ENCODE measurements at regions not wholly inside any gene's neighbourhood (a gene's known extent, or its start where the extent isn't known, plus 50 kb on each side); places are given as distances from the start of the nearest gene placed in this dataset.

- no peak overlapping the region for H3K27ac ChIP-seq
- no peak for DNase-seq (ENCODE audit: low read depth, low spot score)
Measured at GRCh38 chr3:31391150-31391549, 141.6 kb upstream of the STT3B start.

DNA sequence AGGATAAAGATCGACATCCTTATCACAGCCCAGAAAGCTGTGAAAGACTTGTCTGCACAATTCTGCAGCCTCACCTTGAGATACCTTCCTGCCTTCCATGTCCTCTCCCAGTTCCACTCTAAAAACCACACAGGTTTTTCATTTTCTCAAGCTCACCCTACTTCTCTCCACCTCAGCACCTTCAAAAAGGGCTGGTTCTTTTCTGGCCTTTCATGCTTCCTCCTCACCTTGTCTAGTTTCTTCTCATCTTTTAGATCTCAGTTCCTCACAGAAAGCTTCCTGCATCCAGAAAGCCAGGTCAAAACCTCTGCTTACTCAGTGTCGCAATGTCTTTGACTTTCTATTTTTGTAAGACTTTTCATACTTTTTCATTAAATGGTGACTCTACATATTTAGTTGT, 140.2 kb upstream of the STT3B start:
- no peak for DNase-seq (ENCODE audit: low read depth, low spot score)

DNA sequence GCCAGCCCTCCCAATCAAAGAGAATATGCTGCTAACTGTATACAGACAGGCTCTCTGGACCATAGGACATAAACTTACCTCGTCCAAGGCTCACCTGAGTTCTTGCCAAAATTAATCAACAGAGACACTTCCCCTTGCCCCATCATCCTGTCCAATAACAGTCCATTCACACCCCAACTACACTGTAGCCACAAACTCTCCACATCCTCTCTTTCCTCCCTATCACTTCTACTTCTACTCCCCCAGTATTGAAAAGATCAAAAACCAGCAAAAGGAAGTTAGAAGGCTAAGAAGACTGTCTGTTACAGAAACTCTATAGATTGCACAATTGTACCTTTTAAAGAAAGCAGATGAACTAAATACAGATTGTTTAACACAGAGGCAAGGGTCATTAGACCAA, 133.5 kb upstream of the STT3B start:
- DNase-seq (ENCODE audit: low read depth, low spot score) = no peak
- no peak overlapping the region for H3K27ac ChIP-seq

More for the DNA sequence above, 140.2 kb upstream of the STT3B start:
- H3K27ac ChIP-seq = no peak overlapping the region

DNA sequence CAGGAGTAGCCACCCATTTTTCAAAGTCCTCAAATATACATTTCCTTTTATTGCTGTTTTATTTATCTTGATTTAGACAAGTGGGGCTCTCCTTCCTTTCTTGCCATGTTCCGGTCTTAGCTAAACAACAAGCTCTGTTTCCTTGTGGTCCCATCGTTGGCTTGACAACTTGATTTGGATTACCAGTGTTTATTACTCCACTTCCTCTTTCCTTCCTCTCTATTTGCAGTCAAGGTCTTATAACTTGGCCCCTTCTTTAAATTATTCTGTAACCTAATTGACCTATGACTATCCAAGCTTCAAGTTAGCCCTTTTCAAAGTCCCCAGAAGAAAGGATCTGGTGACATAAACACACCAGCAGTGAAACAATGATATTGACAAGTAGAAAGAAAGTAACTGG, 130.6 kb upstream of the STT3B start:
- no peak for DNase-seq (ENCODE audit: low read depth, low spot score)
- H3K27ac ChIP-seq = no peak overlapping the region

DNA sequence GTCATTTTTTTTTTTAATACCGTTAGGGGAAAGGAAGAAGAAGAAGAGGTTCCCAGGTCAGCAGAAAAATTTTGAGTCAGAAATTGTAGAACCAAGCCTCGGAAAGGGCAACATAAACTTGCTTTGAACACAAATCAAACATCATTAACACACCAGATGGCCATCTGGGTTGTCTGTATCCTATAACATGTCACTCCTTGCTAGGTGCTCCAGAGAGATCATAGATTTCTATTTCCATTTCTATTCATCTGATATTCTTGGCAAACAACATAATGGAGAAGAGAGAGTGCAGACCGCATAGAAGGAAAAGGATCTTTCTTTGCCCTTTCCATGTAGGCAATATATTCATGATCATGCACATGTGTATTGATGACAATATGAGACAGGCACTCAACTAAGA, 129.5 kb upstream of the STT3B start:
- H3K27ac ChIP-seq = no peak overlapping the region
- no peak for DNase-seq (ENCODE audit: low read depth, low spot score)

- DNase-seq (ENCODE audit: low read depth, low spot score) = no peak
- no peak overlapping the region for H3K27ac ChIP-seq
Measured at GRCh38 chr3:31404871-31405270, 127.9 kb upstream of the STT3B start.

DNA sequence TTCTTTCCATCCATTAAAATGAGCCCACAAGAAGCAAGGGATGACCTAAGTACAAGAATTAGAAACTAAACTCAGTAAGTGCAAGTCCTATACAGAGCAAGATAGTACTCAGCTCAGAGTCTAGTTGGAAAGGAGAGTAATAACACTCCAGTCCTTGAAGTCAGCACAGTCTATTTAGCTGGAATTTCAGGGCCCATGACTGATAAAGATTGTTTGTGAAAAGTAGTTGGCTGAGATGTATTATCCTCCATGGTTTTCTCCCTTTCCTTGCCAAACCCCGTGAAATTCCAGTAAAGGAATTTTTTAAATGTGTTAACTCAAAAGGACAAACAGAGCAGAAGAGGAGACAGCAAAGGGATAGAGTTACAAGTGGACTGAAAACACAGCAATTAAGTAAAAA, 127.2 kb upstream of the STT3B start:
- H3K27ac ChIP-seq = no peak overlapping the region
- DNase-seq (ENCODE audit: low read depth, low spot score) = no peak

- DNase-seq (ENCODE audit: low read depth, low spot score) = no peak
- no peak overlapping the region for H3K27ac ChIP-seq
Measured at GRCh38 chr3:31406896-31407295, 125.8 kb upstream of the STT3B start.

DNA sequence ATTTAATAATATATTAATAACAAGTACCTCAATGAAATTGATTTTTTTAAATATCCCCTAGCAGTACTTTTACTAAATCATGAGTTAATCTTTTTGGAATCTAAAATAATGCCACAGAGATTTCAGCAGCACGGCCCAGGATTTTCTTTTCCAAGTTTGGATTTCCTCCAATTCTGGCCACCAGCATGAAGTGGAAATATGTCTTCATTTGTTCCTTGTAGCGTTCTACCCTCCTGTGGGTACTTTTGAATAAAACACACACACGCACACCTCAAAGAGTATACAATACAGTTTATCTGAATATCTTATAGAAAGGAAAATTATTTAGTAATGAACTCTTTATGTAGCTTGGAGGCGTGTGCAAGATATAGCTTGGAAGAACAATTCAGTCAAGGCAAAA, 125.1 kb upstream of the STT3B start:
- H3K27ac ChIP-seq = no peak overlapping the region
- DNase-seq (ENCODE audit: low read depth, low spot score) = no peak

- DNase-seq (ENCODE audit: low read depth, low spot score) = no peak
- H3K27ac ChIP-seq = no peak overlapping the region
Measured at GRCh38 chr3:31408720-31409119, 124.0 kb upstream of the STT3B start.

- DNase-seq (ENCODE audit: low read depth, low spot score) = no peak
- no peak overlapping the region for H3K27ac ChIP-seq
Measured at GRCh38 chr3:31409389-31409788, 123.3 kb upstream of the STT3B start.

DNA sequence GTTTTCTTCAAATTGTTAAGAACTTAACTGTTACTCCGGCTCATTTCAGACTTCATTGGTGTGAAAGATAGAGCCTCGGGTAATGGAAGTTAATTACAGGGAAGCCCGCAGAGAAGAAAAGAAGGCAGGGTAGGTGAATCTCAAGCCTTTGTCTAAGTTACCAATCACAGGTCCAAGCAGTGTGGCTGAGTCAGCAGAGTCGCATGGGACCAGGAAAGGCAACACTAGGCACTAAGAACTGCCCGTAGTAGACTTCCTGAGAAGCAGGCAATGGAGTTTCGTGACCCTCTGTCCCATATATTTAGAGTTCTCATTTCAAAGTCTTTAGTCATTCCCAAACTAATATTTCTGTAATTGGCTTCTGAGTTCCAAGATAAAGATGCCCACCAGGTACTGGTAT, 122.9 kb upstream of the STT3B start:
- H3K27ac ChIP-seq = no peak overlapping the region

GRCh38 chr3:31410411-31410810, 122.3 kb upstream of the STT3B start:
- no peak for DNase-seq (ENCODE audit: low read depth, low spot score)

More for the DNA sequence above, 122.9 kb upstream of the STT3B start:
- no peak for DNase-seq (ENCODE audit: low read depth, low spot score)

DNA sequence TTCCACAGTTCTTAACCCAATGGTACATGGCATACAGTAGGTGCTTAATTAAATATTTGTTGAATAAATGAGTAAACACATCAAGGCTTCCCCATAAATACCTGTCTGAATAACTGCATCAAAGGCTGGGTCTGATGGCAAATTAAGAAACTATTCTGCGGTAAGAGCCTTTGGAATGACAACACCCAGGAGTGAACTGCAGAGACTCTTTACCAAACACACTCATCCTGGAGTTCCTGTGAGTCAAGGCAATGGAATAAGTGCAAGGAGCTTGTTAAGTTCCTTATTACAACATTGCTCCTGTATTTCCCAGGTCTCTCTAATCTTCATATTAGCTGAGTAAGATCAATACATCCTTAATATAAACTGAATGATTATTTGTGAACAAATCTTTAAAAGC, 119.9 kb upstream of the STT3B start:
- DNase-seq (ENCODE audit: low read depth, low spot score) = peak; percentile 68
- peak overlapping the region; percentile 41 for H3K27ac ChIP-seq

More at GRCh38 chr3:31410411-31410810, 122.3 kb upstream of the STT3B start:
- no peak overlapping the region for H3K27ac ChIP-seq

DNA sequence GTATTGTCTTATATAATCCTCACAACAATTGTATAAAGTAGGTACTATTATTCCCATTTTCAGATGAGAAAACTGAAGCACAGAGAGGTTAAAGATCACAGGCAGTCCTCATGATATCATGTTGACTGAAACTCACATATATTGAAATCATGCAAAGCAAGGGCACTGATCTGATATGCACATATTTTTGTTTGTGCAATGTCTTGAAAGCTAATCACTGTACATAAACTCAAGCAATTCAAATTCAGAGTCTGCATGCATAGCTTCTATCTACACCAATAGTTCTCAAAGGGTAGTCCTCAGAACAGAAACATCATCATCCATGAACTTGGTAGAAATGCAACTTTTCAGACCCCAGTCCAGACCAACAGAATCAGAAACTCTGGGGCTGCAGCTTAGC, 119.2 kb upstream of the STT3B start:
- DNase-seq (ENCODE audit: low read depth, low spot score) = no peak

GRCh38 chr3:31416980-31417379, 115.7 kb upstream of the STT3B start:
- no peak for DNase-seq (ENCODE audit: low read depth, low spot score)
- no peak overlapping the region for H3K27ac ChIP-seq

More for the DNA sequence above, 119.2 kb upstream of the STT3B start:
- H3K27ac ChIP-seq = peak overlapping the region; percentile 41

DNA sequence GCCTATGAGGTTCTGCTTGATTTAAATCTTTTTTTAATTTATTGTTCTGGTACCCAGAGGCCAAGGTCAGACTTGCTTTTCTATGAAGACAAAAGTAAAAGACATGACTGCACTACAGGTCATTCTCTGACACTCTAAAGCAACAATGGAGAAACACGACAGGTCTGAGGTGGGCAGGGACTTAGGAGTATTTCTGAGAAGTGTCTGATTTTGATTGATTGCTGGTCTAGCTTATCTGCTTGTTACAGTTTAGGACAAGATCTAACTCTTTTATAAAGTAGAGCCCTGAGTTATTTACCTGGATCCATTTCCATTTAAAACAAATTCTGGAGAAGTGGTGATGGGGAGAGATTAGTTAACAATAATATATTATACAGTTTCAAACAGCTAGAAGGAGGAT, 115.2 kb upstream of the STT3B start:
- H3K27ac ChIP-seq = no peak overlapping the region
- no peak for DNase-seq (ENCODE audit: low read depth, low spot score)

- no peak for DNase-seq (ENCODE audit: low read depth, low spot score)
- H3K27ac ChIP-seq = no peak overlapping the region
Measured at GRCh38 chr3:31420311-31420710, 112.4 kb upstream of the STT3B start.

GRCh38 chr3:31421314-31422048, 111.2 kb upstream of the STT3B start:
- no peak overlapping the region for H3K27ac ChIP-seq
- DNase-seq (ENCODE audit: low read depth, low spot score) = no peak

DNA sequence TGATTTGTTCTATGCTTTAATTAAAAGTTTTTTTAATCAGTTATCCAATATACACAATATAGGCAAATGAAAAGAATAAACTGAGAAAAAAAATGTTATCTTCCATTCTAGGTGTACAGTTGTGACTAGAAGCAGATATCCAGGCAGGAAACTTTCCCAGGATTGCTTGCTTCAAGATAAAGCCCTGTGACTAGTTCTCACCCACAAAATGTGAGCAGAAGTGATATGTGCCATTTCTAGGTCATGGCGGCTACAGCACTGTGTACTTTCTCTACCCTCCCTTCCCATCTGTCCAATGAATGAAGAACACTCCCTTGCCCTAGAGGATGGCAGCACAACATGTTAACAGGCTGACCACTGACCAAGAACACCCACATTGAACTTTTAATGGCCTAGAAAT, 110.5 kb upstream of the STT3B start:
- no peak for DNase-seq (ENCODE audit: low read depth, low spot score)
- H3K27ac ChIP-seq = no peak overlapping the region

DNA sequence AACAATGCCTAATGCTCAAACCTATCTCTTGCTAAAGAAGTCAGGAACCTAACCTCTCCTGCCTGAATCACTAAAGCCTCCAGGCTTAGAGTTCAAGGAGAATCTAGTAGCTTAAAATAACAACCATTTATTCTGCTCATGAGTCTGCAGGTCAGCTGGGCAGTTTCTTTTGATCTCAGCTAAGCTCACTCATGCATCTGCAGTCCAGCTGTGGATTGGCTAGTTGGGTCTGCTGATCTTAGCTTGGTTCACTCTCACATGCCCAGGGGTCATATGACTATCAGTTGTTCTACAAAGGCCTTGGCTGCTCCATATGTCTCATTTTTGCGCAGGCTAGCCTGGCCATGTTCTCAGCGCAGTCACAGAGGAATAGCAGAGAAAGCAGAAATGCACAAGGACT, 109.2 kb upstream of the STT3B start:
- DNase-seq (ENCODE audit: low read depth, low spot score) = peak; percentile 12
- H3K27ac ChIP-seq = no peak overlapping the region

GRCh38 chr3:31425401-31425800, 107.3 kb upstream of the STT3B start:
- H3K27ac ChIP-seq = no peak overlapping the region
- no peak for DNase-seq (ENCODE audit: low read depth, low spot score)
